ENCODE measurements at regions not wholly inside any gene's neighbourhood (a gene's known extent, or its start where the extent isn't known, plus 50 kb on each side); places are given as distances from the start of the nearest gene placed in this dataset.

GRCh38 chr14:28877923-28878322 lies 111.3 kb downstream of the FOXG1 start:
- TF ChIP-seq POLR2A (IDR thresholded peaks at IDR 0.05) (no peak), EP300 (IDR thresholded peaks at IDR 0.05) (no peak)
- TF ChIP-seq, protein P1, sequence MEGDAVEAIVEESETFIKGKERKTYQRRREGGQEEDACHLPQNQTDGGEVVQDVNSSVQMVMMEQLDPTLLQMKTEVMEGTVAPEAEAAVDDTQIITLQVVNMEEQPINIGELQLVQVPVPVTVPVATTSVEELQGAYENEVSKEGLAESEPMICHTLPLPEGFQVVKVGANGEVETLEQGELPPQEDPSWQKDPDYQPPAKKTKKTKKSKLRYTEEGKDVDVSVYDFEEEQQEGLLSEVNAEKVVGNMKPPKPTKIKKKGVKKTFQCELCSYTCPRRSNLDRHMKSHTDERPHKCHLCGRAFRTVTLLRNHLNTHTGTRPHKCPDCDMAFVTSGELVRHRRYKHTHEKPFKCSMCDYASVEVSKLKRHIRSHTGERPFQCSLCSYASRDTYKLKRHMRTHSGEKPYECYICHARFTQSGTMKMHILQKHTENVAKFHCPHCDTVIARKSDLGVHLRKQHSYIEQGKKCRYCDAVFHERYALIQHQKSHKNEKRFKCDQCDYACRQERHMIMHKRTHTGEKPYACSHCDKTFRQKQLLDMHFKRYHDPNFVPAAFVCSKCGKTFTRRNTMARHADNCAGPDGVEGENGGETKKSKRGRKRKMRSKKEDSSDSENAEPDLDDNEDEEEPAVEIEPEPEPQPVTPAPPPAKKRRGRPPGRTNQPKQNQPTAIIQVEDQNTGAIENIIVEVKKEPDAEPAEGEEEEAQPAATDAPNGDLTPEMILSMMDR (IDR thresholded peaks at IDR 0.05): no peak
- intact Hi-C loops (cut with DNase I): no loop called here
- DNase-seq: no peak
- Histone ChIP-seq H3K27me3 (no peaks in the 10 kb centered on the region), H3K4me3 (no peak overlapping the region), H3K9me3 (no peaks in the 10 kb centered on the region), H3K4me1 (ENCODE audit: insufficient read depth) (no peaks in the 10 kb centered on the region), H3K36me3 (no peaks in the 10 kb centered on the region), H3K27ac (no peak overlapping the region)

GRCh38 chr14:28879573-28879996 lies 113.0 kb downstream of the FOXG1 start:
- Histone ChIP-seq H3K27ac (no peak overlapping the region), H3K9me3 (no peaks in the 10 kb centered on the region), H3K4me1 (ENCODE audit: insufficient read depth) (no peaks in the 10 kb centered on the region), H3K4me3 (no peak overlapping the region), H3K36me3 (no peaks in the 10 kb centered on the region), H3K27me3 (no peaks in the 10 kb centered on the region)
- intact Hi-C loops (cut with DNase I): no loop called here
- 71 to 77% (median 72%) methylated on average over 5 of the region's 5 CpGs for WGBS, 3 donors
- no peak for DNase-seq
- TF ChIP-seq EP300 (IDR thresholded peaks at IDR 0.05) (no peak), POLR2A (IDR thresholded peaks at IDR 0.05) (no peak)
- TF ChIP-seq, protein P1 (IDR thresholded peaks at IDR 0.05): no peak

DNA sequence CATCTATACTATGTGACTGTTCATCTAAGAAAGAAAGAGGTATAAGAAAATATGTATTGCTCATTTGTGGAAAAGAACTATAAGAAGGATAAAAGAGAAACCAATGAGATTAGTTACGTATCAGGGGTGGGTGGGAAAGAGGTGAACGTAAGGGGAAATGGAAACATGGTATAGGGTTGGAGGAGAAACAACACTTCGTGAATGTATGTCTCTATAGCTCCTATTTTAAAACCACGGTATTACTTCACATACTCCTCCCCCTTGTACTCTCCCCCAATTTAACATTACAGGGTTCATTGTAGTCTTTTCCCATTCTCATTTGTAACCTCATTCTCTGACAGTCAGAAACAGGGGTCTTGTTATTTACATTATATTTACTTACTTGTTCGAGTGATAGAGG lies 120.4 kb downstream of the FOXG1 start:
- intact Hi-C loops (cut with DNase I): no loop called here
- no peak overlapping the region for H3K4me3 ChIP-seq
- H3K36me3 ChIP-seq: no peaks in the 10 kb centered on the region
- 72 to 87% (median 86%) methylated on average over 5 of the region's 5 CpGs for WGBS, 3 donors
- TF ChIP-seq, protein P1 (IDR thresholded peaks at IDR 0.05): no peak
- no peak for TF ChIP-seq EP300 (IDR thresholded peaks at IDR 0.05)
- no peak for TF ChIP-seq POLR2A (IDR thresholded peaks at IDR 0.05)
- no peak overlapping the region for H3K27ac ChIP-seq
- DNase-seq: no peak
- no peaks in the 10 kb centered on the region for H3K4me1 ChIP-seq (ENCODE audit: insufficient read depth)
- H3K9me3 ChIP-seq: no peaks in the 10 kb centered on the region
- no peaks in the 10 kb centered on the region for H3K27me3 ChIP-seq

DNA sequence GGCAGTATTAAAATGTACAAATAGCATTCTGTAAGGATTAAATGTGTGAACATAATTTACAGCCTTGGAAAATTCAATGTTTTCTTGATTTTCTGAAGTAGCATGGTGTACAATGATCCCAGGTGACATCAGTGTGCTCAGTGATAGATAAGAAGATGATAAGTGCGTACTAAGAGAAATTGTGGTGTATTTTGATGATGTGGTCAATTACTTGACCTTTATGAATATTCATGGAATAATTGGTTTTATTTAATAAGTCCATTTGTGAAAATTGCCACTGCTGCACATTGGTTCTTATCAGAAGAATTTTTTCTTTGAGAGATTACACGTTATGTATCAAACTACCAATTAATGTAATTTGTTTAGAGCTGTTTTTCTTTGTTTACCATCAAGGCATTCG lies 128.8 kb downstream of the FOXG1 start:
- TF ChIP-seq, protein P1 (IDR thresholded peaks at IDR 0.05): no peak
- TF ChIP-seq EP300 (IDR thresholded peaks at IDR 0.05): no peak
- no peak for TF ChIP-seq POLR2A (IDR thresholded peaks at IDR 0.05)
- 51 to 68% (median 51%) methylated on average over 3 of the region's 3 CpGs for WGBS, 3 donors

GRCh38 chr14:28896337-28896736 lies 129.8 kb downstream of the FOXG1 start:
- Histone ChIP-seq H3K4me3 (no peak overlapping the region), H3K4me1 (ENCODE audit: insufficient read depth) (no peaks in the 10 kb centered on the region), H3K27me3 (no peaks in the 10 kb centered on the region), H3K36me3 (no peaks in the 10 kb centered on the region), H3K9me3 (no peaks in the 10 kb centered on the region), H3K27ac (no peak overlapping the region)
- TF ChIP-seq, protein P1 (IDR thresholded peaks at IDR 0.05): no peak
- no peak for TF ChIP-seq POLR2A (IDR thresholded peaks at IDR 0.05)
- no peak for TF ChIP-seq EP300 (IDR thresholded peaks at IDR 0.05)
- DNase-seq: no peak
- intact Hi-C loops (cut with DNase I): no loop called here

More for the DNA sequence above, 128.8 kb downstream of the FOXG1 start:
- intact Hi-C loops (cut with DNase I): no loop called here
- H3K9me3 ChIP-seq: no peaks in the 10 kb centered on the region
- H3K36me3 ChIP-seq: no peaks in the 10 kb centered on the region
- DNase-seq: no peak
- H3K27ac ChIP-seq: no peak overlapping the region
- no peak overlapping the region for H3K4me3 ChIP-seq
- H3K27me3 ChIP-seq: no peaks in the 10 kb centered on the region
- no peaks in the 10 kb centered on the region for H3K4me1 ChIP-seq (ENCODE audit: insufficient read depth)
